SK-N-MC (cell line): ENCODE measurements at regions not wholly inside any gene's neighbourhood (a gene's known extent, or its start where the extent isn't known, plus 50 kb on each side); places are given as distances from the start of the nearest gene placed in this dataset.

Source experiments
- EZH2 ChIP-seq: fragments of 200-600 bp; sonication (generic); IDR thresholded peaks from one replicate; pipeline ENCODE4 v1.6.1; 2017; ENCODE audit warnings: antibody characterized with exemption
- POLR2AphosphoS5 ChIP-seq: IDR thresholded peaks from 2 replicates; pipeline ENCODE4 v1.6.1; 2012; ENCODE audit warnings: mild to moderate bottlenecking, low read depth, low read length, borderline replicate concordance

DNA sequence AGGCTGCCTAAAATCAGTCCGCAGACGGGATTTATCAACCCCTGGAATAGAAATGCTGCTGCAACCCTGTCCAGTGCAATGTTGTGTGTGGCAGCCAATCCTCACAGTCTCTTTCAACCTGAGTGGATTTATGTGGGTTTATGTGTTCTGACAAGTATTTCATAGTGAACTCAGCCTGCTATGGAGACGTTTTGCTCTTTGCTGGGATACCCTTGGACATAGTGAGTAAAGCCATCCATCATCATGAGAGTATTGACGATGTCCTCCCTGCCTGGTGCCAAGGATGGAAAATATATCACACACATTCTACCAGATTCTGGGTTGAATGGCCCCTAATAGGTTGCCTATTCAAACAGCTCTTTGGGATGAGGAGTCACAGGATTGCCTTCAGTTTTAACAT, 219.1 kb downstream of the SOCS6 start:
- TF ChIP-seq EZH2 (no peak), POLR2AphosphoS5 (no peak)
